IMR-90 (cell line): ENCODE measurements at regions not wholly inside any gene's neighbourhood (a gene's known extent, or its start where the extent isn't known, plus 50 kb on each side); places are given as distances from the start of the nearest gene placed in this dataset.

ENCODE experiments used
- BHLHE40 ChIP-seq: fragments of 150-350 bp; IDR thresholded peaks from 2 replicates; pipeline ENCODE4 v1.6.1; 2016; ENCODE audit warnings: mild to moderate bottlenecking, low read depth, low read length
- POLR2A ChIP-seq: IDR thresholded peaks from 2 replicates; pipeline ENCODE4 v1.6.1; 2012; ENCODE audit warnings: mild to moderate bottlenecking, low read depth, low read length
- RCOR1 ChIP-seq: IDR thresholded peaks from 2 replicates; pipeline ENCODE4 v1.6.1; 2012; ENCODE audit warnings: mild to moderate bottlenecking, low read length, improper control_type of control experiment; ENCODE audit not compliant: insufficient replicate concordance
- TF ChIP-seq, protein P1 (sequence below): conservative IDR thresholded peaks from 2 replicates; pipeline ENCODE4 v1.5.1; 2012; ENCODE audit warnings: mild to moderate bottlenecking, low read depth, low read length, improper control_type of control experiment
- TF ChIP-seq, protein P2 (sequence below): fragments of 150-350 bp; IDR thresholded peaks from 2 replicates; pipeline ENCODE4 v1.6.1; 2017; ENCODE audit warnings: mild to moderate bottlenecking, antibody characterized with exemption, low read length, low read depth

DNA sequence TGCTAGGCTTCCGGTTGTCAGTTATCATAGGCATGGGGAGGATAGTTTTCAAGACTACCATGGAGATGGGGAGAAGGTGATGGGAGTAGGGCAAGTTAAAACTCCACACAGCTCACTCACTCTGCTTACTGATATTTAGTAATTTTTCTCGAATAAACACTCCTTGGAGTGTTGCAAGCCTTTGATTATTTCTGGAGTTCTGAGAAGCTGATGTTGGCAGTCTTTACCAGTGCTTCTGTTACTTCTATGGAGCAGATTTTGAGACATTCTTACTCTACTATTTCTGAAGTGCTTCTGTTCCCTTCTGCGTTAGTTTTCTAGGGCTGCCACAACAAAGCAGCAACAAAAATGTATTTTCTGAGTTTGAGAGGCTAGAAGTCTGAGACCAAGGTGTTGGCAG is 104.4 kb downstream of the CH25H start:
- TF ChIP-seq BHLHE40 (no peak), POLR2A (no peak), RCOR1 (no peak)
- TF ChIP-seq, protein P1, sequence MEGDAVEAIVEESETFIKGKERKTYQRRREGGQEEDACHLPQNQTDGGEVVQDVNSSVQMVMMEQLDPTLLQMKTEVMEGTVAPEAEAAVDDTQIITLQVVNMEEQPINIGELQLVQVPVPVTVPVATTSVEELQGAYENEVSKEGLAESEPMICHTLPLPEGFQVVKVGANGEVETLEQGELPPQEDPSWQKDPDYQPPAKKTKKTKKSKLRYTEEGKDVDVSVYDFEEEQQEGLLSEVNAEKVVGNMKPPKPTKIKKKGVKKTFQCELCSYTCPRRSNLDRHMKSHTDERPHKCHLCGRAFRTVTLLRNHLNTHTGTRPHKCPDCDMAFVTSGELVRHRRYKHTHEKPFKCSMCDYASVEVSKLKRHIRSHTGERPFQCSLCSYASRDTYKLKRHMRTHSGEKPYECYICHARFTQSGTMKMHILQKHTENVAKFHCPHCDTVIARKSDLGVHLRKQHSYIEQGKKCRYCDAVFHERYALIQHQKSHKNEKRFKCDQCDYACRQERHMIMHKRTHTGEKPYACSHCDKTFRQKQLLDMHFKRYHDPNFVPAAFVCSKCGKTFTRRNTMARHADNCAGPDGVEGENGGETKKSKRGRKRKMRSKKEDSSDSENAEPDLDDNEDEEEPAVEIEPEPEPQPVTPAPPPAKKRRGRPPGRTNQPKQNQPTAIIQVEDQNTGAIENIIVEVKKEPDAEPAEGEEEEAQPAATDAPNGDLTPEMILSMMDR: no peak
- TF ChIP-seq, protein P2, sequence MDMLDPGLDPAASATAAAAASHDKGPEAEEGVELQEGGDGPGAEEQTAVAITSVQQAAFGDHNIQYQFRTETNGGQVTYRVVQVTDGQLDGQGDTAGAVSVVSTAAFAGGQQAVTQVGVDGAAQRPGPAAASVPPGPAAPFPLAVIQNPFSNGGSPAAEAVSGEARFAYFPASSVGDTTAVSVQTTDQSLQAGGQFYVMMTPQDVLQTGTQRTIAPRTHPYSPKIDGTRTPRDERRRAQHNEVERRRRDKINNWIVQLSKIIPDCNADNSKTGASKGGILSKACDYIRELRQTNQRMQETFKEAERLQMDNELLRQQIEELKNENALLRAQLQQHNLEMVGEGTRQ: no peak
